ENCODE measurements at regions not wholly inside any gene's neighbourhood (a gene's known extent, or its start where the extent isn't known, plus 50 kb on each side); places are given as distances from the start of the nearest gene placed in this dataset.

- no peaks in the 10 kb centered on the region for H3K27me3 ChIP-seq
- no peak overlapping the region for H3K4me3 ChIP-seq
- TF ChIP-seq POLR2A (IDR thresholded peaks at IDR 0.05) (no peak), EP300 (IDR thresholded peaks at IDR 0.05) (no peak), CTCF (IDR thresholded peaks at IDR 0.05) (no peak)
- no peak for DNase-seq (ENCODE audit: low spot score in 2 of 2)
- no peaks in the 10 kb centered on the region for H3K4me1 ChIP-seq
- no peaks in the 10 kb centered on the region for H3K36me3 ChIP-seq
- H3K27ac ChIP-seq: no peak overlapping the region
- no peaks in the 10 kb centered on the region for H3K9me3 ChIP-seq
- 80 to 81% methylated on average over 1 of the region's 1 CpG for WGBS, 2 donors
Measured at GRCh38 chr18:67621906-67622305, 105.4 kb upstream of the DSEL start.

GRCh38 chr18:67621049-67621713 lies 104.7 kb upstream of the DSEL start:
- Histone ChIP-seq H3K27ac (no peak overlapping the region), H3K4me1 (no peaks in the 10 kb centered on the region), H3K4me3 (no peak overlapping the region), H3K9me3 (no peaks in the 10 kb centered on the region), H3K27me3 (no peaks in the 10 kb centered on the region), H3K36me3 (no peaks in the 10 kb centered on the region)
- TF ChIP-seq EP300 (IDR thresholded peaks at IDR 0.05): no peak
- TF ChIP-seq POLR2A (IDR thresholded peaks at IDR 0.05): no peak
- no peak for TF ChIP-seq CTCF (IDR thresholded peaks at IDR 0.05)
- no peak for DNase-seq (ENCODE audit: low spot score in 2 of 2)
- WGBS, 2 donors: 72 to 76% methylated on average over 2 of the region's 2 CpGs

- H3K27me3 ChIP-seq: no peaks in the 10 kb centered on the region
- no peak overlapping the region for H3K4me3 ChIP-seq
- no peaks in the 10 kb centered on the region for H3K4me1 ChIP-seq
- no peak for DNase-seq (ENCODE audit: low spot score in 2 of 2)
- H3K27ac ChIP-seq: no peak overlapping the region
- TF ChIP-seq CTCF (IDR thresholded peaks at IDR 0.05): no peak
- TF ChIP-seq POLR2A (IDR thresholded peaks at IDR 0.05): no peak
- no peak for TF ChIP-seq EP300 (IDR thresholded peaks at IDR 0.05)
- WGBS, 2 donors: 84 to 86% methylated on average over 4 of the region's 4 CpGs
- H3K36me3 ChIP-seq: no peaks in the 10 kb centered on the region
- no peaks in the 10 kb centered on the region for H3K9me3 ChIP-seq
Measured at GRCh38 chr18:67618061-67618460, 101.5 kb upstream of the DSEL start.

GRCh38 chr18:67615876-67616275 lies 99.4 kb upstream of the DSEL start:
- H3K4me1 ChIP-seq: no peaks in the 10 kb centered on the region
- 82 to 84% methylated on average over 3 of the region's 3 CpGs for WGBS, 2 donors

GRCh38 chr18:67613731-67614130 lies 97.2 kb upstream of the DSEL start:
- Histone ChIP-seq H3K4me1 (no peaks in the 10 kb centered on the region), H3K27me3 (no peaks in the 10 kb centered on the region), H3K9me3 (no peaks in the 10 kb centered on the region), H3K27ac (no peak overlapping the region), H3K4me3 (no peak overlapping the region), H3K36me3 (no peaks in the 10 kb centered on the region)
- TF ChIP-seq EP300 (IDR thresholded peaks at IDR 0.05): no peak
- TF ChIP-seq CTCF (IDR thresholded peaks at IDR 0.05): no peak
- no peak for TF ChIP-seq POLR2A (IDR thresholded peaks at IDR 0.05)
- no peak for DNase-seq (ENCODE audit: low spot score in 2 of 2)
- WGBS, 2 donors: 88 to 89% methylated on average over 5 of the region's 5 CpGs

More at GRCh38 chr18:67615876-67616275, 99.4 kb upstream of the DSEL start:
- Histone ChIP-seq H3K4me3 (no peak overlapping the region), H3K27me3 (no peaks in the 10 kb centered on the region), H3K36me3 (no peaks in the 10 kb centered on the region), H3K27ac (no peak overlapping the region), H3K9me3 (no peaks in the 10 kb centered on the region)
- TF ChIP-seq POLR2A (IDR thresholded peaks at IDR 0.05) (no peak), EP300 (IDR thresholded peaks at IDR 0.05) (no peak), CTCF (IDR thresholded peaks at IDR 0.05) (no peak)
- no peak for DNase-seq (ENCODE audit: low spot score in 2 of 2)
